GM21390 (cell line): ENCODE measurements at regions not wholly inside any gene's neighbourhood (a gene's known extent, or its start where the extent isn't known, plus 50 kb on each side); places are given as distances from the start of the nearest gene placed in this dataset.

Experiments
- ATAC-seq: cut with Tn5 transposase; IDR thresholded peaks from one replicate; pipeline ENCODE4 v1.9.1; 2021; ENCODE audit not compliant: unreplicated experiment

DNA sequence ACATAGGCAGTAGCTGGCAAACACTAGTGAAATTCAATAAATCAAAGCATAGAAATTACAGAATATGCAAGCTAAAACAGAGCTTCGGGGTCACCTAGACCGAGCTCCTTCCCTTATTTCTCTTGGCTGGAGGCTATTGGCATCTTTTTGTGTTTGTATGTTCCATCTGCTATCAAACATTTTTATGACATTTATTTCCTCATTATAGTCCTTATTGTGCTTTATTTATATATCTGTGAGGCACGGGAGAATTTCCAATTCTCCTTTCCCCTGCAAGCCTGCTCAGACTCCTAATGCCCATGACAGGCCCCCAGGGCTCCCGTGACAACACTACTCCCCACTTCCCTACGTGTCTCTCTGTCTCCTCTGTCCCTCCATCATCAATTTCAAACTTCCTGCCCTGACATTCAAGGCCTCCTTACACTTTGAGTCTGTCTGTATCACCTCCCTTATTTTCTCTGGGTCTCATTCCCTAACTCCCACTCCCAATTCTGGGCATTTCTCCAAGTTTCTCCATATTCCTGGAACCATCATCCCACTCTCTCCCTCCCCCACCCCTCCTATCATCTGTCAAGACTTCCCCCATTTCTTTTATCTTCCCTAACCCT, 316.9 kb downstream of the OSR1 start:
- ATAC-seq, result no peak

DNA sequence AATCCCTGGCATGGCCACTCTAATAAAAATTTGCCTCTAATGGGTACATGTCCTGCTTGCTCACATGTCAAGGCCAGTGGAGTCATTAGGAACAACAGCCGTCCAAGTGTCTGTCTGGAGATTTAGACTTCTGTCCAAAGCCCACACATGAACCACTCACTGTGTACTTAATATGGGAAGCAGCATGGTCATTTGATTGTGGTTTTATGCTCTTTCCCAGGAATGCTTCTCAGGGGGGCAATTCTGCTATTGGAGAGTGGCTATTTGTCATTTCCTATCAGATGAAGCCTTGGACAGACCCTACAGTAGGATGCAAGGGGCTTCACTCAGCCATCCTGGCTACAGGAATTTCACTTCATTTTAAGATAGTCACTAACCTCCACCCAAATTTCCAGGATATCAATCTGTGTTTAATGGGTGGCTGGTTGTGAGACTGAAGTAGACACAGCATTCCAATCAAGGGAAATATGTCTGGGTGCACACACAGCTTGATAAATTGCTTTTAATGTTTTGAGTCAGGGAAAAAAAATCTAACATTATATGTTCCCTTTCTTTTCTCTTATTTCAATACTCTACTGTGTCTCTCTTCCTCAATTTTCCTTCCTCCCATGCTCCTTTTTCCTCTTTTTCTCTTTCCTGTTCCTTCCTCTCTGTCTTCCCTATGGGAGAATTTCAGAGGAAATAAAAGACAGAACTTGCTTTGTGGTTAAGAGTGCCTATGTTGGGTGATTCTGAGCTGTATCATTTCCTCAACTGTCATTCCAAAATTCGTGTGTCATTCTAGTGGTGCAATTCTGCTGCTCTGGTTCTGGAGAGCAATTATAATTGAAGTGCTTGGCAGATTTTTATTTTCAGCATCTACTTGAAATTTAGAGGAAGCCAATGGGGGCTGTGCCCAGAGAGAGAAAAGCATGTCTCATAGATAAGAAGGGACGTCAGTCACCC, 320.1 kb downstream of the OSR1 start:
- no peak for ATAC-seq

DNA sequence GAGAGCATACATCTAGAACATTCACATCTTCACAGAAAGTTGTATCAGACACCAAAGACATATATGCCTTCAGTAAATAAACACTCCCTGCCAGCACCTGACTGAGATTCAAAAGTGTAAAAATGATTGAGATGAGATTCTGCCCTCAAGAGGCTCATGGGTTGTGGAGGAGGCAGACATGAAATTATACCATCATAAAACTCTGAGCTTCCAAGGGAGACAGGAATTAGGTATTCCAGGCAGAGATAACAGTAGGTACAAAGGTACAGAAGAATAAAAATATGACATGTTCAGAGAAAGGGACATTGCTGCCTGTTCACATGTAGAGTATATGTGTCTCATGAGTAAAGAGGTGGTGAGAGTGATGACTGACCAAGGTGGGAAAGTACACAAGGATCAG, 322.3 kb downstream of the OSR1 start:
- ATAC-seq, result no peak

DNA sequence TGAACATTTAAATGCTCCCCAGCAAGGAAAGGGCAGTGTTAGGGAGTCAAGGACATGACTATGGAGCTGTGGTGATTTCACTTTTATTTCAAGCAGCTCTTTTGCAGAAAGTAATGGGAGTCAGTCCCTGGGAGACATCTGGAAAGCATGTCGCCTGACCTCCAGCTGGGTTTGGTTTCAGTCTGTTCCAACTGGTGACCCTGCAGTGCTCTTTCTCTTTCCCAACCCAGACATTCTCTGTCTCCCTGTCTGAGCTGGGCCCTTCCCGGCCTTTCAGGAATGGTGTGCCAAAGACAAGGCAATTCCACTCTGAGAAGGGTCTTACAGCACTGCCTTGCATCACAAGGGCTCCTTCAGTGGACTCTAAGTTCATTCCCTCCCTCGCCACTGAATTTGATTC, 323.2 kb downstream of the OSR1 start:
- no peak for ATAC-seq

DNA sequence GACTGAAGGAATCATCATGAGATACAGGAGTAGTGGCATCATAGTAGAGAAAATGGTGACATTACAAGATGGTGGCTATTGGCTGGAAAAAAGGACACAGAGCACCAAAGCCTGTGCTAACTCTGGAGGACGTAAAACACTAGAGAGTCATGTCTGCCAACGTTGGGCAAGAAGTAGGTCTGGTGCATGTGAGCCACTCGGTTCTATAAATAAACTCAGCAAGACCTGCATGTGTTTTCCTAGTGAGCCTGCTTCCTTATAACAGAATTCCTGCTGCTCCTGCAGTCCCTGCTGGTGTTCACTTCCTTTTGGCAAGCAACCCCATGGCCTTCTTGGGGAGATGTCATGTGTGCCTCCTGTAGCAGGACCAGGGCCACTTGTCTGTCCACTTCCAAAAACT, 325.2 kb downstream of the OSR1 start:
- ATAC-seq, result no peak

DNA sequence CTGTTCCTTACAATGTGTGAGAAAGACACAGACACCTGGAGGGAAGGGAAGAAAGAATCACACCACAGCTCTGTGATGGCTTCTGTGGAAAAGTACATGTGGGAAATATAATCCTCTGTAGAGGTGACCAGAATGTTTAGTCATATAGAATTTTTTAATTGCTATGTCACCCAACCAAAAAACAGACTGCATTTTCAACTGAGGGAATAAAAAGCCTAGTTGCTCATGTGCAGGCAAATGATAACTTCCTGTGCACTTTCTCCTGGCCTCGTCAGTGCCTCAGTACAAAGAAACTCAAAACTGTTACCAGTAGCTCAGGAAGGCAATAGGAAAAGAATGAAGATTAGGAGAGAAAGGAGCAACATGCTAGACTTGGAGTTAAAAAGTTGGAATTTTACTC, 326.8 kb downstream of the OSR1 start:
- ATAC-seq, result no peak

DNA sequence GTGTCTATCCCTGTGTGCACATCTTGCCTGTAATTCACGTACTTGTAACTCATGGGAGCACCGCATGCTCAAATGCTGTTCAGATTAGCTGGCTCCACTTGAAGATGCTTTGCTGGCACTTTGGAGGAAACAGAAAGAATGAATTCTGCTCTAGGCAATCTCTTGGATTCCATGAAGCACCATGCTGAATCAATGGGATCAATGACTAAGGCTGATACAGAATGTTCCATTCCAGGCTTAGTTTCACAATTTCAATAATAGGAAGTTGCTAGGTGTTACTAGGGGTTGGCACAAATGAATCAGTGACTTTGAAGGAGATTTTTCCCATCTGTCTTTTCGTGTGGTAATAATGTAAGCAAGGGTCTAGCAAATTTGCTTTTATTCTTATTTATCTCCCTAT, 328.8 kb downstream of the OSR1 start:
- no peak for ATAC-seq

DNA sequence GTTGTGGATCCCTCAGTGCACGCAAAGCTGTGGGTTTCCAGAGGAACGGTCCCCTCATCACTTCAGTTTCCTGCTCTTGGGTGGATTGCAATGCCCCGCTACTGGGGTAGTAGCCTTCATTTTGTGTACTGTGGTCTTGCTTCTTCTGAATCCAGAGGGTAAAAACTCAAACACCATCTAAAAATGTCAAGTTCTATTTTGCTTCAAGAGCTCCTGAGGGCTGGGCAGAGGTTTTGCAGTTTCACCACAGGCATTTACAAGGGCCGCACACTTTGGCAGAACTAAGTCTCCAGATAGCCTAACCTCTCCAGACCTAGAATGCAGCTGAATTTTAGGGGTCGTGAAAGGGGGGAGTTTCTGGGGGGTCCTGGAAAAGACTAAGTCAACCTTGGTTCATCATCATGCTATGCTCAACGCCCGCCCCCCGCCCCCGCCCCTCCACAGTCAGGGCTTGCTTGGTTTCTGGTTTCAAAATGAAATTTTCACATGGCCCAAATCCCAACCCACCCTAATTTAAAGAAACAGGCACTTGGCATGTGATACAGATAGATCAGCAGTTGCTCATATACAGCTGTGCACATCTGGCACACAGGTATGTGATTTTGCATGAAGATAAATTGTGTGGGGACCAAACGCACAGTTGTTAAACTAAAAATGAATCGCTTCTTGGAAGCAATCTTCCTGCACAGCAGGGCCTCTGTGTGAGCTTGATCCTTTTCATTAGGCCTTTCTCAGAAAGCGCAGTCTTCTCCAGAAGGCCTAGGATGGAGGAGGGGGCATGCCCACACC, 329.6 kb downstream of the OSR1 start:
- ATAC-seq, result no peak

DNA sequence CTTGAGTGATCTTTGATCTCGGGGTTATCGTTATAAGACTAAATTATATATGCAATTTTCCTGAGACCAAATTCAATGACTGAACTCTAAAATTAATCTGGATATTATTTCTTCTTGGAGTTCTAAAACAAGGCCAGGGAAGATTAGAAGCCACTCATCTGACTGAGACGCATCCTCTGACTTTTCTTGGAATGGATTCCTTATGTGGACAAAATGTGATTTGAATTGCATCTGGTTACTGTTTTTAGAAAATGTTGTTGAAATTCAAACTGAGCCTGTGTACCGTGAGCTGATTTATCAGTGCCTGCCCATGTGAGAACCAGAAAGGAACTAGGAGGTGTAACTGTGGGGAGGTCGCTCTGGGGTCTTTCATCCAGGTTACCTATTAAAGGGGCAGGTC, 330.8 kb downstream of the OSR1 start:
- ATAC-seq, result no peak

DNA sequence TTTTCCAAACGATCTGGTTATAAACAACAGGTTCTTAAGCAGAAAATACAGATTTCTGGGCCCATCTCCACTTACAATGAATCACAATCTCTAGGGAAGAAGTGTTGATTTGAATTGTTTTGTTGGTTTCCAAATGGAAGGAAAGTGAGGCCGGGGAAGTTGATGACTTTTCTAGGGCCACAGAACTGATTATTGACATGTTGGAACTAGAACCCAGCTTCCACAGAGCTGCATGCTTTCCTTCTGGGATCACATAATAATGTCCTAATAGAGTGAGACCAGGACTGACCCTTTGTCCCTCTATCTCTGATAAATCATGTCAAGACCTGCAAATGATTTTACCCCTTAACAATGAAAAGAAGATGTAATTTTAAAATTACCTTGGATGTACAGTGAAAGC, 332.2 kb downstream of the OSR1 start:
- no peak for ATAC-seq

DNA sequence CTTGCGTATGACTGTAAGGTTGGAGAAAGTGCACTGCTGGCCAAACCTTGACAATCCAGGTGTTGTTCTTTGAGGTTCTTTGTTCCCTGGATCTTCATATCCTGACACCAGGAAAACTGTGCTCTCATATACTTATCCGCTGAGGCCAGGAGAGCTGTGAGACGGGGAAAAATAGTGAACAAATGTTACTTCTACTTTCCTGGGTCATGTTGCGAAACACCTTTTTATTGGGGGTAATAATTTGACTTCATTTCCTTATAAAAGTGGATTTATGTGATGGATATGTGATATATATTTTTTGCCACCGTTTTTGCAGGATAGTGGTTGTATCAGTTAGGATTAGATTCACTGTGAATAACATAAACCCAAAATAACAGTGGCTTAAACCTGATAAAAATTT, 336.1 kb downstream of the OSR1 start:
- ATAC-seq, result no peak

DNA sequence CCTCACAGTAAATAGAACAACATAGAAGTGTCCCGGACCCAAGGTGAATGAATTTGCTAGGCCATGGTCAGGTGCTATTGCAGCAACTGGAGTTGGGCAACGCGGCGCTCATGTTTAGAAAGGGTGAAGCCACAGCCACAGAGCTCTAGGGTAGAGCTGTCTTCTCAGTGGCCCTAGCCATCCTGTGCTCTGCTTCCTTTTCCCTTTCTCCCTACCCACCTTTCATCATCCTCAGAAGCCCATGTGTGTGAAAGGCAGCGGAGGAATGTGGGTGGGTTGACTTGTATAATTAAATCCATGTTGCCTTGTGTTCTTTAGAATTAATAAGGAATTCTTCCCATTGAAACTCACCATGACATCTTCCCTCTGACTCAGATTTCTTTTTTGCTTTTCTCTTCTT, 336.7 kb downstream of the OSR1 start:
- ATAC-seq, result no peak

DNA sequence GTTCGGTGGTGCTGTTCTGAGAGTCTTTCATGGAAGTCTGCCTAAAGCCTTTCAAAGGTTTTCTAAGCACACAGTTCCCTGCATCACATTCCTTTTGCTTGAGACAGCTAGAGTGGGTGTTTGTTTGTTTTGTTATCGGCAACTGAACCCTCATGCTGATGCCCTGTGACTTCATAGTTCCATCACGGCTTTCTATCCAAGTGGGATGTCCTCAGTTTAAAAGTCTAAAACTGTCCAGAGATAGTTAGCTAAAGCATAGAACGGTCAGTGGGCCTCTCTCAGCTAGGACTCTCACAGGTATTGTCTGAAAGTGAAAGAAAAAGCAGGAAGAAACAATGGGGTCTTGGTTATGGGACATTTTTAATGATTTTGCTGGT, 337.3 kb downstream of the OSR1 start:
- ATAC-seq, result no peak

DNA sequence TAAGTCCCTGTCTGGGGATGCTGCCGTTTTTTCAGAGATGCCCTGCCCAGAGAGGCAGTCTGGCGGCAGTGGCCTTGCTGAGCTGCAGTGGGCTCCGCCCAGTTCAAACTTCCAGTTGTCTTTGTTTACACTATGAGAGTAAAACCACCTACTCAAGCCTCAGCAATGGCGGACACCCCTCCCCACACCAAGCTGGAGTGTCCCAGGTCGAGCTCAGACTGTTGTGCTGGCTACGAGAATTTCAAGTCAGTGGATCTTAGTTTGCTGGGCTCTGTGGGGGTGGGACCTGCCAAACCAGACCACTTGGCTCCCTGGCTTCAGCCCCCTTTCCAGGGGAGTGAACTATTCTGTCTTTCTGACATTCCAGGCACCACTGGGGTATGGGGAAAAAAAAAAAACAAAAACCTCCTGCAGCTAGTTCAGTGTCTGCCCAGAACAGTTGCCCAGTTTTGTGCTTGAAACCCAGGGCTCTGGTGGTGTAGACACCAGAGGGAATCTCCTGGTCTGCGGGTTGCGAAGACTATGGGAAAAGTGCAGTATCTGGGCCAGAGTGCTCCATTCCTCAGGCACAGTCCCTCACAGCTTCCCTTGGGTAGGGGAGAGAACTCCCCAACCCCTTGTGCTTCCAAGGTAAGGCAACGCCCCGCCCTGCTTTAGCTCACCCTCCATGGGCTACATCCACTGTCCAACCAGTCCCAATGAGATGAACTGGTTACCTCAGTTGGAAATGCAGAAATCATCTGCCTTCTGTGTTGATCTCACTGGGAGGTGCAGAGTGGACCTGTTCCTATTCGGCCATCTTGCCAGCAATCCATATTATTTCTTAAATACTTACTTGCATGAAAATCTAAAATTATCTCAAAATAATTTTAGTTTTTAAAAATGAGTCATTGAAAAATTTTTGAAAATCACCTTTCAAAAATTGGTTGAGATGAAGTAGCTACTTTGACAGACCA, 338.0 kb downstream of the OSR1 start:
- no peak for ATAC-seq

DNA sequence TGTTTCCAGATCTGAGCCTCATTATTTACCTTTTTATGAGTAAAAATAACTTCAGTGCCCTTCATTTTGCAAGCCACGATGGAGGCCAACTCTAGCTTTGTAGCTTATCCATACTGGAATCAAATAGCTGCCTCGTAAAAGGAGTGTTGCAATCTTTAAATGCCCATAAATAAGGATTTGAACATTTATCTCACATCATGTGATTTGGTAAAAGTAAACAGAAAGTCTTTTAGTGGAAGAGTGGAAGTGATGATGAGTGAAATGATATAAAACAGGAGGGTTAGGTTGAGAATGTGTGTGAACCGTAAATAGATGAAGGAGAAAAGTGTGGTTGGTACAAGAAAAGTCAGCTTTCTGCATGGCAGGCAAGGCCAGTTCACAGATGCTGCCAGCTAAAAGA, 348.9 kb downstream of the OSR1 start:
- ATAC-seq, result no peak

DNA sequence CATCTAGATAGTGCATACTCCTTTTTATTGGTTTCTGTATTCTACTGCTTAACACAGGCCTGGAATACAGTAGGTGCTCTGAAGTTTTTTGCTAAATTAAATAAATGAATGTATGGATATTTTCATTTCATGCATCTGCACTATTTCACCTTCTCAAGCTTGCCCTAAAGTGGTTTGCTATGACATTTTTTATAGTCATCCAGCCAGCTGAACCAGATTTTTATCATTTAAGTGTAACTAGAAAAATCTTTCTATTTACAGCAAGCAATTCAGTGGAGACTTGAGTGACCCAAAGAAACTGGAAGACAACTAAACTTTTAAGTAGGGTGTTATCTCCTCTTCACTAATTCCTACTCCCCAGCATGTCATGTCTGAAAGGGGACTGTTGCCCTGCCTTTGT, 354.9 kb downstream of the OSR1 start:
- ATAC-seq, result no peak

DNA sequence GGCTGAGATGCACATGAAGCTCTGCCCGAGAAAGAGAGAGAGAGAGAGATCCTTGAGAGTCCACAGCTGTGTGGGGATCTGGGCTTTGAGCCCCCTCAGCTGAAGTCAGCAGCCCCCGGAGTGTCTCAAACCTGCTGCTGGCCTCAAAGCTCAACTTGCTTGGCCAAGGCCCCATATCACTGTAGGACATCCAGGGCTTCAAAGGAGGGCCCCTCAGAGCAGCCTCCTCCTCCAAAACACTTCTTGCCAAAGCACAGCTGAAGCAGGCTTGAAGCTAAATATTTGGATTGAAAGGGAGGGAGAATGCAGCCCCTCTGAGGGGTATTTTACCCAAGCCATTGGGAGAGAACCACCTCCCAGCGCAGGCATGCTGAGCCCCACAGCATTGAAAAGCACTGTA, 357.6 kb downstream of the OSR1 start:
- no peak for ATAC-seq

DNA sequence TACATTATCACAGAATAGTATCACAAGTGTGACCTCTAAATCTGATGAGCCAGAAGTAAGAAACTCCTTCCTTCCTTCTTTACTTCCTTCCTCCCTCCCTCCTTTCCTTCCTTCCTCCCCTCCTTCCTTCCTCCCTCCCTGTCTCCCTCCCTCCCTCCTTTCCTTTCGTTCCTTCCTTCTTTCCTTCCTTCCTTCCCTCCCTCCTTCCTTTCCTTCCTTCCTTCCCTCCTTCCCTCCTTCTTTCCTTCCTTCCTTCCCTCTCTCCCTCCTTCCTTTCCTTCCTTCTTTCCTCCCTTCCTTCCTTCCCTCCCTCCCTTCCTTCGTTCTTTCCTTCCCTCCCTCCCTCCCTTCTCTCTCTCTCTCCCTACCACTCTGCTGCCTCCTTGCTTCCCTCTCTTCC, 359.2 kb downstream of the OSR1 start:
- no peak for ATAC-seq

DNA sequence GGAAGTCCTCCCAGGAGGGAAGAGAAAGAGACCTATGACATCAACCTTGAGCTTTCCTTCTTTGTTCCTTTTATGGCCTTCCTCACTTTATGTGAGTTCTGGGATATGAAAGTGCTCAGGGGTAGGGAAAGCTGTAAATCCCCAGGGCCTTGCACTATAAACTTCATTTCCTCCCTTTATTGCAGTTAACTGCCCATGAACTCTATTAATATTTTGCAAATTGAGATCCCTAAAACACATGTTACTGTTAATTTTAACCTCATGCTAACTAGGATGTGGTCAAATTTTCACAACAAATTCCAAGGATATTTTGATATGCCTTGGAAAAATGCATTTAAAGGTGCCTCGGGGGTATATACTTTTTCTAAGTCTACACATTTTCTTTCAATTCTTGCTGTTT, 359.9 kb downstream of the OSR1 start:
- no peak for ATAC-seq

DNA sequence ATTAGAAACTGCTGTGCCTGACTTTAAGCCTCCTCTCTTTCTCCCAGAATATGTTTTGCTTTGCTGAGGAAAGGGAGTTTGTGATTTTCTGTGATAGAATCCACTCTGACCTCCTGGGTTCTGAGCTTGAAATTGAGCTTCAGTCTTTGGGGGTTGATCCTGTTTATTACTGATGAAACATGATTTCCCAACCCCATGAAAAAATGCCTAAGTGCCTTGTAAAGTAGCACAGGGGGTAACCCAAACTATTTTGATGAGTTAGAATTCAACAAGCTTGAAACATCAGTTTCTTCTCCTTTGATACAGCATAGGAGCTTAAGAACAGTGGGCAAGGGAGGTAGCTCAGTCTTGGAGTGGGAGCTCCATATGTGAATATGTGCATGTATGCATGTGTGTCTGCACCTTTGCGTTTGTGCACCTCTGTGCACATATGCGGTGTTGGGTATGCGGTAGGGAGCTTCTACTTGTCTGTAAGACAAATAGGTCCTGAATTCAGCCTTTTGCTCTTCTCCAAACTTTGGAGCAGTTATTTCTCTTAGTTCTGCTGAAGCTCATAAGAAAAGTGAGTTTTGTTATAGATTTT, 364.6 kb downstream of the OSR1 start:
- ATAC-seq, result no peak
